ENCODE measurements at regions not wholly inside any gene's neighbourhood (a gene's known extent, or its start where the extent isn't known, plus 50 kb on each side); places are given as distances from the start of the nearest gene placed in this dataset.

DNA sequence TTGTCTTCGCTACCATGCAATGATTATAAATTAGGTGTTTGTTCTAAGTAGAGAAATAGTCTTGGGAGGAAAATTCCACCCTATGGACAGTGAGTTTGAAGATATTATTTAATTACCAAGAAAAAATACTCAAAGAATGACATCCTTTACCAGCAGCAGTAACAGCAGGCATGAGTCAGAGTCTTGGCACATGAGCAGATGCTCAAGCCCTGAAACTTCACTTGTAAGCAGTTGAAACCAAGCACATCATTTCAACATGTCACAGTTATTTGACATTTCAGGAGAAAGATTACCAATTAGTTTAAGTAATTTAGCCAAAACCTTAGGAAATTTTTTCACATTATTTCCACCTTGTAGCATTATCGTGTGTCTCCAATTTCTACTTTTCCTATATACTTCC, 99.2 kb downstream of the C12orf50 start:
- Histone ChIP-seq H3K79me2 (ENCODE audit: control insufficient read depth, low read length) (no peaks in the 10 kb centered on the region), H3F3A (ENCODE audit: control insufficient read depth, insufficient read depth) (no peaks in the 10 kb centered on the region), H3K4me1 (ENCODE audit: control insufficient read depth, low read length) (no peaks in the 10 kb centered on the region), H3K27ac (ENCODE audit: low read depth, low read length) (no peak overlapping the region), H3K4me2 (ENCODE audit: low read length) (no peak overlapping the region), H4K20me1 (ENCODE audit: control insufficient read depth, insufficient read depth, low read depth, low read length) (no peaks in the 10 kb centered on the region), H3K27me3 (ENCODE audit: control insufficient read depth, low read length) (no peaks in the 10 kb centered on the region), H3K9me3 (ENCODE audit: control insufficient read depth, insufficient read depth, low read length) (no peaks in the 10 kb centered on the region), H3K9me2 (replicated peaks; ENCODE audit: control insufficient read depth, low read length) (no peaks in the 10 kb centered on the region), H3K4me3 (ENCODE audit: low read length) (no peak overlapping the region), H3K36me3 (ENCODE audit: control insufficient read depth, low read length) (no peaks in the 10 kb centered on the region)
- TF ChIP-seq, protein P1, sequence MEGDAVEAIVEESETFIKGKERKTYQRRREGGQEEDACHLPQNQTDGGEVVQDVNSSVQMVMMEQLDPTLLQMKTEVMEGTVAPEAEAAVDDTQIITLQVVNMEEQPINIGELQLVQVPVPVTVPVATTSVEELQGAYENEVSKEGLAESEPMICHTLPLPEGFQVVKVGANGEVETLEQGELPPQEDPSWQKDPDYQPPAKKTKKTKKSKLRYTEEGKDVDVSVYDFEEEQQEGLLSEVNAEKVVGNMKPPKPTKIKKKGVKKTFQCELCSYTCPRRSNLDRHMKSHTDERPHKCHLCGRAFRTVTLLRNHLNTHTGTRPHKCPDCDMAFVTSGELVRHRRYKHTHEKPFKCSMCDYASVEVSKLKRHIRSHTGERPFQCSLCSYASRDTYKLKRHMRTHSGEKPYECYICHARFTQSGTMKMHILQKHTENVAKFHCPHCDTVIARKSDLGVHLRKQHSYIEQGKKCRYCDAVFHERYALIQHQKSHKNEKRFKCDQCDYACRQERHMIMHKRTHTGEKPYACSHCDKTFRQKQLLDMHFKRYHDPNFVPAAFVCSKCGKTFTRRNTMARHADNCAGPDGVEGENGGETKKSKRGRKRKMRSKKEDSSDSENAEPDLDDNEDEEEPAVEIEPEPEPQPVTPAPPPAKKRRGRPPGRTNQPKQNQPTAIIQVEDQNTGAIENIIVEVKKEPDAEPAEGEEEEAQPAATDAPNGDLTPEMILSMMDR (IDR thresholded peaks at IDR 0.05; ENCODE audit: low read depth, low read length, poor library complexity, severe bottlenecking) = no peak
- TF ChIP-seq EZH2phosphoT487 (IDR thresholded peaks at IDR 0.05; ENCODE audit: borderline replicate concordance, low read length) = no peak

DNA sequence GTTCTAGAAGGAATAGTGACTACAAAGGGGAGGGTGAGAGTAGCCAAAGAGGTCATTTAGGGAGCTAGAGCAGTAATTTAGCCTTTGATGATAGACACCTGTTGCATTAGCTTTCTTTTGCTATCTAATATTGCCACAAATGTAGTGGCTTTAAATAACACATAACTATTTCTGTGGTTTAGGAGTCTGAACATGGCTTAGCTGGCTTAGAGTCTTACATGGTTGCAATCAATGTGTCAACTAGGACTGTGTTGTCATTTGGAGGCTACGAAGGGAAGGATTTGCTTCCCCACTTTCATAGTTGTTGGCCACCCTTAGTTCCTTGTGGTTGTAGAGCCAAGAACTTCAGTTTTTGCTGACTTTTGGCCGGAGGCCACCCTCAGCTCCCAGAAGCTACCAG, 99.9 kb downstream of the C12orf50 start:
- Histone ChIP-seq H3K4me1 (ENCODE audit: control insufficient read depth, low read length) (no peaks in the 10 kb centered on the region), H3K36me3 (ENCODE audit: control insufficient read depth, low read length) (no peaks in the 10 kb centered on the region), H3K9me2 (replicated peaks; ENCODE audit: control insufficient read depth, low read length) (no peaks in the 10 kb centered on the region), H3K27me3 (ENCODE audit: control insufficient read depth, low read length) (no peaks in the 10 kb centered on the region), H3K4me2 (ENCODE audit: low read length) (no peak overlapping the region), H3K79me2 (ENCODE audit: control insufficient read depth, low read length) (no peaks in the 10 kb centered on the region), H3K27ac (ENCODE audit: low read depth, low read length) (no peak overlapping the region), H3K9me3 (ENCODE audit: control insufficient read depth, insufficient read depth, low read length) (no peaks in the 10 kb centered on the region), H3F3A (ENCODE audit: control insufficient read depth, insufficient read depth) (no peaks in the 10 kb centered on the region), H4K20me1 (ENCODE audit: control insufficient read depth, insufficient read depth, low read depth, low read length) (no peaks in the 10 kb centered on the region), H3K4me3 (ENCODE audit: low read length) (no peak overlapping the region)
- TF ChIP-seq, protein P1 (IDR thresholded peaks at IDR 0.05; ENCODE audit: low read depth, low read length, poor library complexity, severe bottlenecking) = no peak
- no peak for TF ChIP-seq EZH2phosphoT487 (IDR thresholded peaks at IDR 0.05; ENCODE audit: borderline replicate concordance, low read length)

DNA sequence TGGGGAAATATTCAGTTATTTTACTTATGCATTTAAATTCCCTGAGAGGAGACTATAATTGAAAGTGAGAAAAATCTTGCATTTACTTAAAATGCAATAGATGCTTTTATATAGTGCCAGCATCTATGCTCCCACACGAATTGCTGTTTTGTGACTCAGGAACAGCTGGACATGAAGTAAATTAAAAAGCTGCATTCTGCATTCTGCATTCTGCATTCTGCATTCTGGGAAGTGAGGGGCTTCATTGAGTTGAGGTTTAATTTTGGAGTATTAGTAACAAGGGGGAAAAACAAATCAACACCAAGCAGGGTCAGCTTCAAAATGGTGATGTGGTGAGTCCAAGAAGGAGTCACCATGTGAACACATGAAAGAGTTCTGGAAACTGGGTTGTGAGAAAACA, 101.2 kb downstream of the C12orf50 start:
- Histone ChIP-seq H3F3A (ENCODE audit: control insufficient read depth, insufficient read depth) (no peaks in the 10 kb centered on the region), H3K27ac (ENCODE audit: low read depth, low read length) (no peak overlapping the region), H3K27me3 (ENCODE audit: control insufficient read depth, low read length) (no peaks in the 10 kb centered on the region), H3K9me3 (ENCODE audit: control insufficient read depth, insufficient read depth, low read length) (no peaks in the 10 kb centered on the region), H3K4me3 (ENCODE audit: low read length) (no peak overlapping the region), H3K79me2 (ENCODE audit: control insufficient read depth, low read length) (no peaks in the 10 kb centered on the region), H3K9me2 (replicated peaks; ENCODE audit: control insufficient read depth, low read length) (no peaks in the 10 kb centered on the region), H3K36me3 (ENCODE audit: control insufficient read depth, low read length) (no peaks in the 10 kb centered on the region), H3K4me2 (ENCODE audit: low read length) (no peak overlapping the region), H3K4me1 (ENCODE audit: control insufficient read depth, low read length) (no peaks in the 10 kb centered on the region), H4K20me1 (ENCODE audit: control insufficient read depth, insufficient read depth, low read depth, low read length) (no peaks in the 10 kb centered on the region)
- TF ChIP-seq, protein P1 (IDR thresholded peaks at IDR 0.05; ENCODE audit: low read depth, low read length, poor library complexity, severe bottlenecking) = no peak
- no peak for TF ChIP-seq EZH2phosphoT487 (IDR thresholded peaks at IDR 0.05; ENCODE audit: borderline replicate concordance, low read length)

DNA sequence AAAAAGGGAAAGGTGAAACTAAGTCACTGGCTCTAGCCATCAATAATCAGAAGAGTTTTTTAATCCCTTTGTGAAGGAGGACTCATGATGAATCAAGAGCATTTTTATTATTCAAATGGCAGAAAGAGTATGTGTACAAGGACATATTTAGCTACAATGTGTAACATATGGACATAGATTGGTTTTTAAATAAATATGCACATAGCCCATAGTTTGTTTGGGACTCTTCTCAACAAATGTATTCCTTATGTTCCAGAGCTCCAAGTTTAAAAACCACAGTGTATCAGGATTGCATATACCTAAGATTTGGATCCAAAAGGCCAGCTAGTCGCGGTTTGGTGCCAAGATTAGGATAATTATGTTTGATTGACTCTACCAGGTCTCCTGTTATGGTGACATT, 104.2 kb downstream of the C12orf50 start:
- Histone ChIP-seq H3K79me2 (ENCODE audit: control insufficient read depth, low read length) (no peaks in the 10 kb centered on the region), H4K20me1 (ENCODE audit: control insufficient read depth, insufficient read depth, low read depth, low read length) (no peaks in the 10 kb centered on the region), H3K36me3 (ENCODE audit: control insufficient read depth, low read length) (no peaks in the 10 kb centered on the region), H3F3A (ENCODE audit: control insufficient read depth, insufficient read depth) (no peaks in the 10 kb centered on the region), H3K4me1 (ENCODE audit: control insufficient read depth, low read length) (no peaks in the 10 kb centered on the region), H3K27ac (ENCODE audit: low read depth, low read length) (no peak overlapping the region), H3K27me3 (ENCODE audit: control insufficient read depth, low read length) (no peaks in the 10 kb centered on the region), H3K9me2 (replicated peaks; ENCODE audit: control insufficient read depth, low read length) (no peaks in the 10 kb centered on the region), H3K4me2 (ENCODE audit: low read length) (no peak overlapping the region), H3K9me3 (ENCODE audit: control insufficient read depth, insufficient read depth, low read length) (no peaks in the 10 kb centered on the region), H3K4me3 (ENCODE audit: low read length) (no peak overlapping the region)
- no peak for TF ChIP-seq EZH2phosphoT487 (IDR thresholded peaks at IDR 0.05; ENCODE audit: borderline replicate concordance, low read length)
- TF ChIP-seq, protein P1 (IDR thresholded peaks at IDR 0.05; ENCODE audit: low read depth, low read length, poor library complexity, severe bottlenecking) = no peak

All from DOHH2 (cell line).